GM21619 (cell line): ENCODE measurements at regions not wholly inside any gene's neighbourhood (a gene's known extent, or its start where the extent isn't known, plus 50 kb on each side); places are given as distances from the start of the nearest gene placed in this dataset.

ENCODE experiments used
- ATAC-seq: cut with Tn5 transposase; IDR thresholded peaks from one replicate; pipeline ENCODE4 v1.9.1; 2021; ENCODE audit not compliant: unreplicated experiment

- ATAC-seq, result no peak
These were observed 65.6 kb upstream of the CTSO start for GRCh38 chr4:156019246-156019645.

- no peak for ATAC-seq
These were observed 64.7 kb upstream of the CTSO start for GRCh38 chr4:156018383-156018782.

DNA sequence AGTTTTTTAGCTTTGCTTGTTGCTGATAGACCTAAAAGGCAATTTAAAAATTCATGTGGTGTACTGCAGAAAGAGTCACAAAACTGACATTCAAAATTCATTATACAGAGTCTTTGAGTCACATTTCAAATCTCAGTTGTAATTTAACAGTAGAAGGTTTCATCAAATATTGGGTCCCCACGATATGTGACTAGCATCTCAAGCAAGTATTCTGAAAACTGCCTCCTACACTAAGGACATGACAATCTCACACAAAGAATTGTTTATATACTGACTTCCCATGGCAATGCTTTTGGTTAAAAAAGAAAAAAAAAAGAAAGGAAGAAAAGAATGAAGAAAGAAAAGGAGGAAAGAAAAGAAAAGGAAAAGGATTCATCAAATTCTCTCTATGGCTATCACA lies 62.1 kb upstream of the CTSO start:
- ATAC-seq, result no peak

GRCh38 chr4:156006192-156006591 lies 52.5 kb upstream of the CTSO start:
- ATAC-seq, result no peak
